Sciatic nerve (tissue), 2 donors: ENCODE measurements at regions not wholly inside any gene's neighbourhood (a gene's known extent, or its start where the extent isn't known, plus 50 kb on each side); places are given as distances from the start of the nearest gene placed in this dataset.
A peak's percentile ranks its signal among the peaks of the same experiment; 100 is the strongest.

Experiments used
- ATAC-seq: fragments of 200-7000 bp; cut with Tn5 transposase; one replicate; pipeline ENCODE4 v1.9.1; 2020; ENCODE audit warnings: mild to moderate bottlenecking, moderate library complexity
- DNase-seq: peaks from one replicate; pipeline ENCODE4 v3.0.0-alpha.2; 2020; ENCODE audit warnings: low spot score
- intact Hi-C: fragments of 100-400 bp; cut with DNase I; formaldehyde crosslinking; loops from one replicate; pipeline ENCODE4 v1.14.2; 2022
- donor health status: DM: no; HTN: no; CAD: no.
- donor health status: DM: no; HTN: no; CAD: no.

- ATAC-seq, result no peak
- intact Hi-C loops, result no loop called here
- no peak for DNase-seq
These were observed 149.9 kb downstream of the SHQ1 start for GRCh38 chr3:72698154-72698917.

GRCh38 chr3:72697717-72698116 is 150.5 kb downstream of the SHQ1 start:
- intact Hi-C loops, result no loop called here
- no peak for DNase-seq

GRCh38 chr3:72696815-72697214 is 151.4 kb downstream of the SHQ1 start:
- DNase-seq (no peak), ATAC-seq (no peak)
- intact Hi-C loops, result no loop called here

More at GRCh38 chr3:72697717-72698116, 150.5 kb downstream of the SHQ1 start:
- ATAC-seq, result no peak

- no peak for DNase-seq
- no peak for ATAC-seq
- intact Hi-C loops, result no loop called here
These were observed 153.8 kb downstream of the SHQ1 start for GRCh38 chr3:72694398-72694797.

GRCh38 chr3:72692990-72693389 is 155.3 kb downstream of the SHQ1 start:
- intact Hi-C loops, result no loop called here
- ATAC-seq (no peak), DNase-seq (no peak)

- intact Hi-C loops, result no loop called here
- peak; percentile 70 for ATAC-seq
- no peak for DNase-seq
These were observed 157.6 kb downstream of the SHQ1 start for GRCh38 chr3:72690629-72691028.

- DNase-seq (no peak), ATAC-seq (no peak)
- intact Hi-C loops, result no loop called here
These were observed 165.3 kb downstream of the SHQ1 start for GRCh38 chr3:72682936-72683452.

GRCh38 chr3:72681598-72681997 is 166.6 kb downstream of the SHQ1 start:
- intact Hi-C loops, result no loop called here
- no peak for ATAC-seq
- no peak for DNase-seq

- ATAC-seq (no peak), DNase-seq (no peak)
- intact Hi-C loops, result no loop called here
These were observed 167.5 kb downstream of the SHQ1 start for GRCh38 chr3:72680766-72681165.

- peak; percentile 73 for ATAC-seq
- intact Hi-C loops, result no loop called here
- DNase-seq, result no peak
These were observed 168.6 kb downstream of the SHQ1 start for GRCh38 chr3:72679540-72680198.

GRCh38 chr3:72678867-72679266 is 169.4 kb downstream of the SHQ1 start:
- intact Hi-C loops, result no loop called here
- ATAC-seq, result no peak
- no peak for DNase-seq

- no peak for ATAC-seq
- intact Hi-C loops, result no loop called here
- DNase-seq, result no peak
These were observed 169.9 kb downstream of the SHQ1 start for GRCh38 chr3:72678380-72678779.

GRCh38 chr3:72675243-72675642 is 173.0 kb downstream of the SHQ1 start:
- intact Hi-C loops, result no loop called here
- peak; percentile 57 for ATAC-seq
- no peak for DNase-seq

GRCh38 chr3:72673011-72673771 is 175.1 kb downstream of the SHQ1 start:
- ATAC-seq, result no peak
- DNase-seq, result no peak
- intact Hi-C loops, result no loop called here

GRCh38 chr3:72669224-72669623 is 179.0 kb downstream of the SHQ1 start:
- intact Hi-C loops, result no loop called here
- no peak for DNase-seq
- no peak for ATAC-seq

- intact Hi-C loops, result no loop called here
- no peak for ATAC-seq
- DNase-seq, result no peak
These were observed 181.8 kb downstream of the SHQ1 start for GRCh38 chr3:72666447-72666755.

GRCh38 chr3:72665701-72666446 is 182.4 kb downstream of the SHQ1 start:
- ATAC-seq (peak; percentile 28), DNase-seq (no peak)
- intact Hi-C loops, result no loop called here

- intact Hi-C loops, result no loop called here
- ATAC-seq (no peak), DNase-seq (no peak)
These were observed 183.1 kb downstream of the SHQ1 start for GRCh38 chr3:72665103-72665502.
